IMR-90 (cell line): ENCODE measurements at regions not wholly inside any gene's neighbourhood (a gene's known extent, or its start where the extent isn't known, plus 50 kb on each side); places are given as distances from the start of the nearest gene placed in this dataset.

ENCODE experiments used
- ATAC-seq: fragments of 200-7000 bp; cut with Tn5 transposase; 2 replicates; pipeline ENCODE4 v1.9.1; 2020; ENCODE audit warnings: low read depth, mild to moderate bottlenecking, moderate library complexity
- BruUV-seq: library from RNA; stranded (reverse); fragments of 400-500 nt; replicated peaks from 2 replicates; lab custom pipeline; 2021; lab: Mats Ljungman, UMichigan
- CTCF ChIA-PET: fragments of 300-600 bp; formaldehyde crosslinking; extraction: SDS; loops from one replicate; lab custom pipeline; 2021; ENCODE audit warnings: antibody characterized with exemption; lab: Yijun Ruan, JAX
- POLR2A ChIA-PET: fragments of 300-600 bp; sonication (Branson Sonifier 250); formaldehyde crosslinking; loops from one replicate; lab custom pipeline; 2022; ENCODE audit warnings: antibody characterized with exemption; ENCODE audit not compliant: unreplicated experiment; lab: Charles Lee
- DNase-seq: peaks from one replicate; pipeline ENCODE4 v3.0.0; 2013
- H2AFZ ChIP-seq: replicated peaks from 2 replicates; pipeline ENCODE3; 2013; ENCODE audit warnings: low read length, mild to moderate bottlenecking; ENCODE audit not compliant: poor library complexity
- H2AK5ac ChIP-seq: 2 replicates; pipeline ENCODE4 v1.6.1; 2013; ENCODE audit warnings: low read depth, low read length, inconsistent platforms
- H2AK9ac ChIP-seq: replicated peaks from 2 replicates; pipeline ENCODE3; 2013; ENCODE audit warnings: mild to moderate bottlenecking, low read depth, low read length, moderate library complexity; ENCODE audit not compliant: poor library complexity
- H2BK120ac ChIP-seq: 2 replicates; pipeline ENCODE4 v1.6.1; 2013; ENCODE audit warnings: low read depth, low read length, inconsistent platforms
- H2BK15ac ChIP-seq: 3 replicates; pipeline ENCODE4 v1.6.1; 2013; ENCODE audit warnings: low read depth, low read length, inconsistent platforms
- H2BK20ac ChIP-seq: 2 replicates; pipeline ENCODE4 v1.6.1; 2013; ENCODE audit warnings: low read depth, mild to moderate bottlenecking, inconsistent platforms, low read length, moderate library complexity
- H2BK5ac ChIP-seq: 2 replicates; pipeline ENCODE4 v1.6.1; 2013; ENCODE audit warnings: mild to moderate bottlenecking, low read depth, low read length, inconsistent platforms; ENCODE audit not compliant: poor library complexity, severe bottlenecking
- H3K14ac ChIP-seq: replicated peaks from 2 replicates; pipeline ENCODE4 v1.6.1; 2013; ENCODE audit warnings: low read depth, low read length, inconsistent platforms
- H3K18ac ChIP-seq: 2 replicates; pipeline ENCODE4 v1.6.1; 2013; ENCODE audit warnings: low read depth, low read length, control low read depth
- H3K23ac ChIP-seq: 2 replicates; pipeline ENCODE4 v1.6.1; 2013; ENCODE audit warnings: low read depth, low read length, inconsistent platforms
- H3K27ac ChIP-seq: 2 replicates; pipeline ENCODE4 v1.5.1; 2013; ENCODE audit warnings: mild to moderate bottlenecking, control low read depth, low read length; ENCODE audit not compliant: insufficient read depth
- H3K27me3 ChIP-seq: 2 replicates; pipeline ENCODE4 v1.6.1; 2013; ENCODE audit warnings: low read length; ENCODE audit not compliant: control insufficient read depth, insufficient read depth
- H3K36me3 ChIP-seq: 2 replicates; pipeline ENCODE4 v1.6.1; 2013; ENCODE audit warnings: low read length, mixed read lengths; ENCODE audit not compliant: control insufficient read depth, insufficient read depth
- H3K4ac ChIP-seq: 2 replicates; pipeline ENCODE4 v1.6.1; 2013; ENCODE audit warnings: low read depth, low read length, inconsistent platforms
- H3K4me1 ChIP-seq: 2 replicates; pipeline ENCODE4 v1.6.1; 2013; ENCODE audit warnings: low read length, mixed read lengths; ENCODE audit not compliant: control insufficient read depth, insufficient read depth
- H3K4me2 ChIP-seq: 2 replicates; pipeline ENCODE4 v1.6.1; 2013; ENCODE audit warnings: low read depth, mild to moderate bottlenecking, control low read depth, low read length, moderate library complexity
- H3K4me3 ChIP-seq: 2 replicates; pipeline ENCODE4 v1.5.1; 2013; ENCODE audit warnings: low read depth, mild to moderate bottlenecking, control low read depth, low read length, moderate library complexity; ENCODE audit not compliant: insufficient read depth
- H3K56ac ChIP-seq: 2 replicates; pipeline ENCODE4 v1.6.1; 2013; ENCODE audit warnings: low read length, inconsistent platforms; ENCODE audit not compliant: insufficient read depth; ENCODE audit errors: extremely low read depth
- H3K79me1 ChIP-seq, 2 experiments: 2 replicates each; pipeline ENCODE4 v1.6.1; 2013; ENCODE audit warnings: low read length in 2 of 2, inconsistent platforms in 1 of 2, low read depth in 1 of 2
- H3K9ac ChIP-seq: 2 replicates; pipeline ENCODE4 v1.6.1; 2013; ENCODE audit warnings: low read depth, low read length, control low read depth
- H3K9me1 ChIP-seq: 2 replicates; pipeline ENCODE4 v1.6.1; 2013; ENCODE audit warnings: low read length, inconsistent platforms; ENCODE audit not compliant: insufficient read depth
- H3K9me3 ChIP-seq: 2 replicates; pipeline ENCODE4 v1.6.1; 2013; ENCODE audit warnings: low read length; ENCODE audit not compliant: control insufficient read depth, insufficient read depth
- H4K20me1 ChIP-seq: 2 replicates; pipeline ENCODE4 v1.6.1; 2013; ENCODE audit warnings: low read length, inconsistent platforms; ENCODE audit not compliant: insufficient read depth
- H4K5ac ChIP-seq: 2 replicates; pipeline ENCODE4 v1.6.1; 2013; ENCODE audit warnings: mild to moderate bottlenecking, low read depth, low read length, control low read depth
- H4K8ac ChIP-seq, 2 experiments: 2 replicates each; pipeline ENCODE4 v1.6.1; 2013; ENCODE audit warnings: low read depth in 2 of 2, low read length in 2 of 2, control low read depth in 1 of 2, inconsistent platforms in 1 of 2
- H4K91ac ChIP-seq: 2 replicates; pipeline ENCODE4 v1.6.1; 2013; ENCODE audit warnings: low read depth, low read length, inconsistent platforms; ENCODE audit not compliant: insufficient read depth
- BHLHE40 ChIP-seq: fragments of 150-350 bp; IDR thresholded peaks from 2 replicates; pipeline ENCODE4 v1.6.1; 2016; ENCODE audit warnings: mild to moderate bottlenecking, low read depth, low read length
- CEBPB ChIP-seq: IDR thresholded peaks from 2 replicates; pipeline ENCODE4 v1.6.1; 2012; ENCODE audit warnings: low read depth, low read length, improper control_type of control experiment
- CHD1 ChIP-seq: IDR thresholded peaks from 2 replicates; pipeline ENCODE4 v1.6.1; 2012; ENCODE audit warnings: low read depth, low read length, improper control_type of control experiment
- CTCF ChIP-seq: conservative IDR thresholded peaks from 2 replicates; pipeline ENCODE4 v1.5.1; 2012; ENCODE audit warnings: mild to moderate bottlenecking, low read depth, low read length, improper control_type of control experiment
- ELK1 ChIP-seq: fragments of 150-350 bp; IDR thresholded peaks from 2 replicates; pipeline ENCODE4 v1.6.1; 2016; ENCODE audit warnings: low read depth, mild to moderate bottlenecking, low read length, moderate library complexity, borderline replicate concordance
- FOS ChIP-seq: fragments of 150-350 bp; IDR thresholded peaks from 2 replicates; pipeline ENCODE4 v1.6.1; 2016; ENCODE audit warnings: low read depth, low read length
- MAFK ChIP-seq: IDR thresholded peaks from 2 replicates; pipeline ENCODE4 v1.6.1; 2012; ENCODE audit warnings: low read depth, low read length, improper control_type of control experiment
- MAZ ChIP-seq: IDR thresholded peaks from 2 replicates; pipeline ENCODE4 v1.6.1; 2012; ENCODE audit warnings: low read depth, mild to moderate bottlenecking, low read length, improper control_type of control experiment, moderate library complexity, borderline replicate concordance
- MXI1 ChIP-seq: IDR thresholded peaks from 2 replicates; pipeline ENCODE4 v1.6.1; 2012; ENCODE audit warnings: low read depth, mild to moderate bottlenecking, low read length, moderate library complexity, borderline replicate concordance
- NFE2L2 ChIP-seq: fragments of 150-350 bp; IDR thresholded peaks from 2 replicates; pipeline ENCODE4 v1.6.1; 2016; ENCODE audit warnings: low read depth, mild to moderate bottlenecking, low read length
- POLR2A ChIP-seq: IDR thresholded peaks from 2 replicates; pipeline ENCODE4 v1.6.1; 2012; ENCODE audit warnings: mild to moderate bottlenecking, low read depth, low read length
- RAD21 ChIP-seq: IDR thresholded peaks from 2 replicates; pipeline ENCODE4 v1.6.1; 2012; ENCODE audit warnings: low read length, improper control_type of control experiment
- RCOR1 ChIP-seq: IDR thresholded peaks from 2 replicates; pipeline ENCODE4 v1.6.1; 2012; ENCODE audit warnings: mild to moderate bottlenecking, low read length, improper control_type of control experiment; ENCODE audit not compliant: insufficient replicate concordance
- RFX5 ChIP-seq: IDR thresholded peaks from 2 replicates; pipeline ENCODE4 v1.8.0; 2012; ENCODE audit warnings: low read depth, mild to moderate bottlenecking, low read length, moderate library complexity
- SMC3 ChIP-seq: fragments of 150-350 bp; IDR thresholded peaks from 2 replicates; pipeline ENCODE4 v1.6.1; 2016; ENCODE audit warnings: low read depth, mild to moderate bottlenecking, antibody characterized with exemption, low read length, moderate library complexity
- USF2 ChIP-seq: fragments of 150-350 bp; IDR thresholded peaks from 2 replicates; pipeline ENCODE4 v1.6.1; 2017; ENCODE audit warnings: mild to moderate bottlenecking, antibody characterized with exemption, low read length, low read depth
- WGBS, 2 experiments: methylation state at CpG; one replicate each; pipeline versions ENCODE4 v1.1.5 to v1.1.7; 2013; ENCODE audit warnings: missing lambda C conversion rate in 2 of 2; ENCODE audit not compliant: insufficient read length in 1 of 2; ENCODE audit errors: extremely low coverage in 2 of 2; 5-methylcytosine and 5-hydroxymethylcytosine counted together
- dilution Hi-C: fragments of 300-500 bp; cut with HindIII; formaldehyde crosslinking; loops from one replicate; pipeline ENCODE4 v1.14.3; 2018; ENCODE audit warnings: low sequenced_read_pairs; ENCODE audit not compliant: unreplicated experiment
- in situ Hi-C: fragments of 300-500 bp; cut with MboI; formaldehyde crosslinking; loops from 3 replicates; pipeline ENCODE4 v1.14.3; 2019; ENCODE audit warnings: low sequenced_read_pairs, inconsistent platforms, mixed read lengths
- intact Hi-C: fragments of 100-400 bp; cut with micrococcal nuclease; formaldehyde crosslinking; loops from 2 replicates; pipeline ENCODE4 v1.10.0; 2022

GRCh38 chr13:78712831-78713230 lies 53.9 kb upstream of the OBI1 start:
- no peak overlapping the region for H3K27ac ChIP-seq
- ChIA-PET CTCF (interaction anchor here (1.0 kb wide), 1 partner anchor 14 kb away, joined by 3 read pairs; no protein-coding TSS in a partner anchor), POLR2A (no interaction called here)
- no peak overlapping the region for H2AK9ac ChIP-seq
- H2BK20ac ChIP-seq = no peak overlapping the region
- intact Hi-C loops = no loop called here
- no peak overlapping the region for H3K4me2 ChIP-seq
- H3K4me3 ChIP-seq = no peak overlapping the region
- no peak overlapping the region for H2AFZ ChIP-seq
- no peak overlapping the region for H4K5ac ChIP-seq
- no peaks in the 10 kb centered on the region for H3K4me1 ChIP-seq
- in situ Hi-C loops = no loop called here
- H3K14ac ChIP-seq = no peak overlapping the region
- no peak overlapping the region for H2BK15ac ChIP-seq
- DNase-seq = no peak
- H3K9me3 ChIP-seq = no peaks in the 10 kb centered on the region
- dilution Hi-C loops = no loop called here
- no peaks in the 10 kb centered on the region; the same call in 1 of the 2 replicates for H3K27me3 ChIP-seq
- H3K9me1 ChIP-seq = no peaks in the 10 kb centered on the region
- no TSS peak for BruUV-seq
- no peak overlapping the region for H3K56ac ChIP-seq
- no peak overlapping the region for H3K4ac ChIP-seq
- no peak overlapping the region for H3K18ac ChIP-seq
- no peak overlapping the region for H4K91ac ChIP-seq
- no peaks in the 10 kb centered on the region for H3K79me1 ChIP-seq
- H3K36me3 ChIP-seq = no peaks in the 10 kb centered on the region
- no peak for ATAC-seq
- no peak overlapping the region for H2AK5ac ChIP-seq
- no peak overlapping the region for H2BK120ac ChIP-seq
- H3K9ac ChIP-seq = no peak overlapping the region
- H2BK5ac ChIP-seq = no peak overlapping the region
- H4K20me1 ChIP-seq = no peaks in the 10 kb centered on the region
- H3K23ac ChIP-seq = no peak overlapping the region
- no CpG with 5 or more reads among the region's 4 CpGs for WGBS, 2 experiments
- TF ChIP-seq MAZ (no peak), RFX5 (no peak), RAD21 (no peak), BHLHE40 (no peak), CTCF (no peak), FOS (no peak), SMC3 (no peak), CEBPB (no peak), USF2 (no peak), CHD1 (no peak), ELK1 (no peak), MAFK (no peak), NFE2L2 (no peak), MXI1 (no peak), POLR2A (no peak), RCOR1 (no peak)
- H4K8ac ChIP-seq = no peak overlapping the region
